OCI-LY3 (cell line): ENCODE measurements at regions not wholly inside any gene's neighbourhood (a gene's known extent, or its start where the extent isn't known, plus 50 kb on each side); places are given as distances from the start of the nearest gene placed in this dataset.

ENCODE experiments used
- CTCF ChIP-seq: fragments of 200-600, 300-600 bp; sonication (generic); IDR thresholded peaks from 2 replicates; pipeline ENCODE4 v1.5.1; 2014; ENCODE audit warnings: antibody characterized with exemption, low read length, low read depth
- EZH2phosphoT487 ChIP-seq: fragments of 200-600 bp; shearing (Covaris generic); IDR thresholded peaks from 2 replicates; pipeline ENCODE4 v1.6.1; 2018; ENCODE audit warnings: antibody characterized with exemption, mixed run types, low read depth

- TF ChIP-seq CTCF (no peak), EZH2phosphoT487 (no peak)
These were observed 937.4 kb upstream of the NRXN1 start for GRCh38 chr2:51969347-51969746.
